Adipocyte (in vitro differentiated cells): ENCODE measurements at regions not wholly inside any gene's neighbourhood (a gene's known extent, or its start where the extent isn't known, plus 50 kb on each side); places are given as distances from the start of the nearest gene placed in this dataset.
"Not testable (repeated sequence)": the region's sequence is repeated elsewhere in the genome, so short reads cannot be mapped to it uniquely, and the experiment has no call there.

Experiments
- DNase-seq: peaks from one replicate; pipeline ENCODE4 v3.0.0-alpha.2; 2015; ENCODE audit warnings: low read depth
- H3K27me3 ChIP-seq: replicated peaks from 2 replicates; pipeline ENCODE4 v1.7.0; 2013; ENCODE audit warnings: mild to moderate bottlenecking, low read length, moderate library complexity; ENCODE audit not compliant: control insufficient read depth, insufficient read depth
- H3K36me3 ChIP-seq: 2 replicates; pipeline ENCODE4 v1.7.0; 2013; ENCODE audit warnings: low read length, mild to moderate bottlenecking, moderate library complexity; ENCODE audit not compliant: control insufficient read depth, insufficient read depth, severe bottlenecking
- H3K4me1 ChIP-seq: 2 replicates; pipeline ENCODE4 v1.7.0; 2013; ENCODE audit warnings: mild to moderate bottlenecking, low read length, moderate library complexity; ENCODE audit not compliant: control insufficient read depth, insufficient read depth
- H3K4me3 ChIP-seq: 2 replicates; pipeline ENCODE4 v1.7.0; 2013; ENCODE audit warnings: mild to moderate bottlenecking, low read length, moderate library complexity
- H3K9ac ChIP-seq: 2 replicates; pipeline ENCODE4 v1.7.0; 2013; ENCODE audit warnings: mild to moderate bottlenecking, low read length, moderate library complexity
- H3K9me3 ChIP-seq: 2 replicates; pipeline ENCODE4 v1.7.0; 2013; ENCODE audit warnings: mild to moderate bottlenecking, low read length, moderate library complexity; ENCODE audit not compliant: control insufficient read depth

DNA sequence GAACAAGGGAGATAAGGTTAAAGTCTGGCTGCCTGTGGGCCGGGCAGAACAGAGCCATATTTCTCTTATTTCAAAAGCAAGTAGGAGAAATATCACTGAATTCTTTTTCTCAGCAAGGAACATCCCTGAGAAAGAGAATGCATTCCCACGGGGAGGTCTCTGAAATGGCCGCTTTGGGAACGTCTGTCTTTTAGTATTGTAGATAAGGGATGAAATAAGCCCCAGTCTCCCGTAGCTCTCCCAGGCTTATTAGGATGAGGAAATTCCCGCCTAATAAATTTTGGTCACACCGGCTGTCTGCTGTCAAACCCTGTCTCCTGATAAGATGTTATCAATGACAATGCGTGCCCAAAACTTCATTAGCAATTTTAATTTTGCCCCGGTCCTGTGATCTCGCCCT, 1353.3 kb downstream of the PLA2G4A start:
- not testable (repeated sequence) for DNase-seq, H3K4me1 ChIP-seq, H3K36me3 ChIP-seq, H3K4me3 ChIP-seq, H3K27me3 ChIP-seq, H3K9ac ChIP-seq, H3K9me3 ChIP-seq

DNA sequence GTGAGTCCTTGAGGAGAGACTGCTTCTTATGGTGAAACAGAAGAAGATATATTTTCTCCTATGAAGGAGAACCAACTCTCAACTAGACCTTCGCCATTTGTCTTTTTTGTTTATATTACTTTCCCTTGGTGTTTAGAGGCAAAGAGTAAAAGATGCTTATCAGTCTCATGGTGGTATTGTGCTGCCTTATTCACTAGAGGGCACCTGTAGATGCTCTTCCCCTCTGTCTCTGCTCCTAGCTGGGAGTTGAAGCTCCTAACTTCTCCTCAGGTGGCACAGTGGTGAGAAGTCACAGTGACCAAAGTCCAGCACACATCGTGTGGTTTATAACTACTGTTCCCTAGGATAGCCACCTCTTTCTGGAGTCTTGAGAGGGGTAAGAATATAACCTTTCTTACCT, 1359.6 kb downstream of the PLA2G4A start:
- H3K36me3 ChIP-seq, result no peaks in the 10 kb centered on the region
- no peaks in the 10 kb centered on the region for H3K4me1 ChIP-seq
- peaks cover 10% of the 10 kb centered on the region for H3K9me3 ChIP-seq
- H3K27me3 ChIP-seq, result no peaks in the 10 kb centered on the region
- no peak for DNase-seq
- H3K9ac ChIP-seq, result no peak overlapping the region
- H3K4me3 ChIP-seq, result no peak overlapping the region

DNA sequence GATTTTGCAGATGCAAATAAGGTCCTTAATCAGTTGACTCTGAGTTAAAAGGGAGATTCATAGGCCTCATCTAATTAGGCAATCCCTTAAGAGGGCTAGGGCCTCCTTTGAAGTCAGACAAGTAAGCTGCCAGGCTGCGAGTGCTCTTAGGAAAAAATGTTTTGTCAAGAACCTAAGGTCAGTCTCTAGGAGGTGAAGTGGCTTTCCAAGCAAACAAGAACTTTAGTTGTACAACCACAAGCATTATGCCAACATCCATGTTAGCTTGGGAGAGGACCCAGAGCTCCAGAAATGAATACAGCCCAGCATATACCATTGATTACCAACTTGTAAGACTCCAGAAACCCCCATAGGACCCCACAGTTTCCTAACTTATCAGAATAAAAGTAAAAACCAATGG, 1366.2 kb downstream of the PLA2G4A start:
- Histone ChIP-seq H3K4me3 (no peak overlapping the region), H3K4me1 (no peaks in the 10 kb centered on the region), H3K9ac (no peak overlapping the region), H3K9me3 (peaks cover 21% of the 10 kb centered on the region), H3K27me3 (no peaks in the 10 kb centered on the region), H3K36me3 (no peaks in the 10 kb centered on the region)
- DNase-seq, result no peak

- Histone ChIP-seq H3K4me3 (no peak overlapping the region), H3K9ac (no peak overlapping the region), H3K27me3 (no peaks in the 10 kb centered on the region), H3K36me3 (no peaks in the 10 kb centered on the region), H3K4me1 (no peaks in the 10 kb centered on the region), H3K9me3 (no peaks in the 10 kb centered on the region)
- peak; percentile 0 for DNase-seq
These were observed 1389.5 kb downstream of the PLA2G4A start for GRCh38 chr1:188218289-188218688.

DNA sequence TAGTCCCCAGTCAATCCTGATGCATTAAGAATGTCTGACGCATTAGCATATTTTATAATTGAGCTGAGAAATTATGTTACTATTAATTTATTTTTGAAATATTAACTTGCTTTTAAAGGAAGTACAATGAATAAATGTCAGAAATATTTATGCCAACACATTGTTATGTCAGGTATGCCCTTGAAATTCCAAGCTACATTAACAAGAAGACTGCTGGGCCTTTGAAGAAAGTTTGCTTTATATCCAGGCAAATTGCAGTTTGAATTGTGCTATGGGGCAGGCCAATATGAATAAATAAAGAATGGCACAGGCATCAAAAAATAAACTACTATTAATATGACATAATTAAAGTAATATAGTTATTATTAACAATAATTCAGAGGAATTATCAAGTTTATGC, 1391.3 kb downstream of the PLA2G4A start:
- H3K4me1 ChIP-seq, result no peaks in the 10 kb centered on the region
- H3K4me3 ChIP-seq, result no peak overlapping the region
- no peaks in the 10 kb centered on the region for H3K27me3 ChIP-seq
- peak; percentile 10 for DNase-seq
- no peak overlapping the region for H3K9ac ChIP-seq
- H3K9me3 ChIP-seq, result no peaks in the 10 kb centered on the region
- no peaks in the 10 kb centered on the region for H3K36me3 ChIP-seq

DNA sequence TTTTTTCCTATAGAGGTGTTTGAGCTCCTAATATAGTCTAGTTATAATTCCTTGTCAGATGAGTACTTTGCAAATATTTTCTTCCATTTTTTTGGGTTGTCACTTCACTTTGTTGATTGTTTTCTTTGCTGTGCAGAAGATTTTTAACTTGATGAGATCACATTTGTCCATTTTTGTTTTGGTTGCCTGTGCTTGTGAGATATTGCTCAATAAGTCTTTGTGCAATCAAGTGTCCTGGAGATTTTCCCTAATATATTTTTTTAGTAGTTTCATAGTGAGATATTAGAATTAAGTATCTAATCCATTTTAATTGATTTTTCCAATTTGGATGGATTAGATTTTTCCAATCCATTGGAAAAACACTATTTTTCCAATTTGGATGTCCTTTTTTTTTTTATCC, 1395.5 kb downstream of the PLA2G4A start:
- no peaks in the 10 kb centered on the region for H3K36me3 ChIP-seq
- H3K9me3 ChIP-seq, result peaks cover 3% of the 10 kb centered on the region
- no peaks in the 10 kb centered on the region for H3K27me3 ChIP-seq
- no peak overlapping the region for H3K9ac ChIP-seq
- no peaks in the 10 kb centered on the region for H3K4me1 ChIP-seq
- no peak overlapping the region for H3K4me3 ChIP-seq
- peak; percentile 46 for DNase-seq

DNA sequence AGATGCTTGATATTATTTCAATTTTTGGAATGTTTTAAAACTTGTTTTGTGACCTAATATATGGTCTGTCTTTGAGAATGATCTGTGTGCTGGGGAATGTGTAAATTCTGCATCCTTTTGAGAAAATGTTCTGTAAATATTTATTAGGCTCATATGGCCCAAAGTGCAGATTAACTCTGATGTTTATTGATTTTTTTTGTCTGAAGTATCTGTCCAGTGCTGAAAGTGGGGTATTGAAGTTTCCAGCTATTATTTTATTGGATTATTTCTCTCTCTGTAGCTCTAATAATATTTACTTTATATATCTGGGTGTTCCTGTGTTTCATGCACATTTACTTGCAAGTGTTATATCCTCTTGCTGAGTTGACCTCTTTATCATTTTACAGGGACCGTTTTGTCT, 1397.2 kb downstream of the PLA2G4A start:
- no peak overlapping the region for H3K4me3 ChIP-seq
- H3K36me3 ChIP-seq, result no peaks in the 10 kb centered on the region
- no peak overlapping the region for H3K9ac ChIP-seq
- DNase-seq, result no peak
- H3K27me3 ChIP-seq, result no peaks in the 10 kb centered on the region
- no peaks in the 10 kb centered on the region for H3K4me1 ChIP-seq
- peaks cover 3% of the 10 kb centered on the region for H3K9me3 ChIP-seq

- Histone ChIP-seq H3K27me3 (no peaks in the 10 kb centered on the region), H3K4me1 (no peaks in the 10 kb centered on the region), H3K36me3 (no peaks in the 10 kb centered on the region), H3K9me3 (peaks cover 3% of the 10 kb centered on the region), H3K4me3 (no peak overlapping the region), H3K9ac (no peak overlapping the region)
- no peak for DNase-seq
These were observed 1399.9 kb downstream of the PLA2G4A start for GRCh38 chr1:188228623-188229022.

- Histone ChIP-seq H3K9me3 (no peaks in the 10 kb centered on the region), H3K9ac (no peak overlapping the region), H3K4me3 (no peak overlapping the region), H3K36me3 (no peaks in the 10 kb centered on the region), H3K4me1 (no peaks in the 10 kb centered on the region), H3K27me3 (no peaks in the 10 kb centered on the region)
- DNase-seq, result peak; percentile 45
These were observed 1409.0 kb downstream of the PLA2G4A start for GRCh38 chr1:188237573-188238348.

DNA sequence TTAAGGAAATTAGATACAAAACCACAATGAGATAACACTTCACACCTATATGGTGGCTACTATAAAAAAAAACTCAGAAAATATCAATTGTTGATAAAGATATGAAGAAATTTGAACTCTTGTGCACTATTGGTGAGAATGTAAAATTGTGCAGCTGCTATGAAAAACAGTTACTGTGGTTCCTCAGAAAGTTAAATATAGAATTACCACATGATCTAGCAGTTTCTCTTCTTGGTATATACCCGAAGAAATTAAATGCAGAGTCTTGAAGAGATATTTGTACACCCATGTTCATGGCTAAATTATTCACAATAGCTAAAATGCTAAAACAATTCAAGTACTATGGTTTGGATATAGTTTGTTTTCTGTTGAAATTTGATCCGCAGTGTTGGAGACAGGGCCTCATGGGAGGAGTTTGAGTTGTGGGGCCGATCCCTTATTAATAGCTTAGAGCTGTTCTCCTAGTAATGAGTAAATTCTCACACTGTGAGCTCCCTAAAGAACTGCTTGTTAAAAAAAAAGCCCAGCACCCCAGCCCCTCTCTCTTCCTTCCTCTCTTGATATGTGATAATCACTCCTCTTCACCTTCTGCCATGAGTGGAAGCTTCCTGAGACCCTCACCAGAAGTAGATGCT, 1412.1 kb downstream of the PLA2G4A start:
- DNase-seq, result no peak
- Histone ChIP-seq H3K9ac (no peak overlapping the region), H3K9me3 (no peaks in the 10 kb centered on the region), H3K4me1 (no peaks in the 10 kb centered on the region), H3K27me3 (no peaks in the 10 kb centered on the region), H3K36me3 (no peaks in the 10 kb centered on the region), H3K4me3 (no peak overlapping the region)

DNA sequence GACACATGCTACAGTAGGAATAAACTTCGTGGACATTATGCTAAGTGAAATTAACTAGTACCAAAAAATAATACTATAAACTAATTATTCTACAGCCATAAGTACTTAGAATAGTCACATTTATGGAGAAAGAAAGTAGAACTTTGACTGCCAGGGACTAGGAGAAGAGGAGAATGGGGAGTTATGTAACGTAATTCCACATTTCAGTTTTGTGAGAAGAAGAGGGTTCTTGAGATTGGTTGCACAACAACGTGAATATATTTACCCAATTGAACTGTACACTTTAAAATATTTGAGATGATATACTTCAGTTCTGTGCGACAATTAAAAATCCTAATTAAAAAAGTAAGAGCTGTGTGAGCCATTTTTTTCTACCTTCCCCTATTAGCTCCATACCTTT, 1412.9 kb downstream of the PLA2G4A start:
- no peak for DNase-seq
- no peaks in the 10 kb centered on the region for H3K36me3 ChIP-seq
- H3K9me3 ChIP-seq, result no peaks in the 10 kb centered on the region
- no peak overlapping the region for H3K9ac ChIP-seq
- no peak overlapping the region for H3K4me3 ChIP-seq
- H3K4me1 ChIP-seq, result no peaks in the 10 kb centered on the region
- no peaks in the 10 kb centered on the region for H3K27me3 ChIP-seq
